ENCODE measurements at regions not wholly inside any gene's neighbourhood (a gene's known extent, or its start where the extent isn't known, plus 50 kb on each side); places are given as distances from the start of the nearest gene placed in this dataset.

GRCh38 chr13:112134391-112135075, 67.6 kb downstream of the SOX1 start:
- FAIRE-seq: no peak
- H3K79me2 ChIP-seq (ENCODE audit: control insufficient read depth, insufficient read depth, low read length): no peaks in the 10 kb centered on the region
- dilution Hi-C loops (cut with MboI; ENCODE audit: extremely low pct_ligation_motif_present, low sequenced_read_pairs): no loop called here
- H3K9me3 ChIP-seq (replicated peaks; ENCODE audit: control insufficient read depth, insufficient read depth, low read length): no peaks in the 10 kb centered on the region
- ChIA-PET POLR2A (no interaction called here), CTCF (no interaction called here)
- no peak overlapping the region for H3K9ac ChIP-seq (replicated peaks; ENCODE audit: extremely low read depth, insufficient read depth, low read length)
- no peaks in the 10 kb centered on the region for H4K20me1 ChIP-seq (replicated peaks; ENCODE audit: control insufficient read depth, extremely low read depth, insufficient read depth, low read length)
- no peak for DNase-seq (ENCODE audit: low read depth, low spot score)
- H3K27ac ChIP-seq (ENCODE audit: insufficient read depth, low read depth, low read length): no peak overlapping the region
- no peak overlapping the region for H3K4me2 ChIP-seq (ENCODE audit: insufficient read depth, low read length)
- H3K36me3 ChIP-seq (ENCODE audit: control insufficient read depth in 2 of 2, extremely low read depth in 1 of 2, insufficient read depth in 2 of 2, low read length in 2 of 2): no peaks in the 10 kb centered on the region
- H3K27me3 ChIP-seq (ENCODE audit: control insufficient read depth in 2 of 2, insufficient read depth in 2 of 2, low read length in 2 of 2): no peaks in the 10 kb centered on the region
- TF ChIP-seq MYC (IDR thresholded peaks at IDR 0.05; ENCODE audit: low read depth, low read length) (no peak), POLR2A (IDR thresholded peaks at IDR 0.05; ENCODE audit: low read depth, low read length) (no peak), CTCF (IDR thresholded peaks at IDR 0.05; ENCODE audit: extremely low read depth in 1 of 2, insufficient read depth in 1 of 2, low read depth in 1 of 2, low read length in 2 of 2) (no peak), MAX (IDR thresholded peaks at IDR 0.05; ENCODE audit: insufficient read depth, insufficient read length) (no peak), JUN (IDR thresholded peaks at IDR 0.05; ENCODE audit: borderline replicate concordance, insufficient read depth, insufficient read length, low read depth) (no peak), EZH2 (IDR thresholded peaks at IDR 0.05; ENCODE audit: borderline replicate concordance, low read depth, low read length, severe bottlenecking) (no peak), POLR2AphosphoS5 (IDR thresholded peaks at IDR 0.05; ENCODE audit: insufficient read depth, low read depth, low read length) (no peak), GATA2 (IDR thresholded peaks at IDR 0.05; ENCODE audit: insufficient read depth, insufficient read length, low read depth, low read length) (no peak), FOS (IDR thresholded peaks at IDR 0.05; ENCODE audit: borderline replicate concordance, insufficient read depth, low read length) (no peak)
- no peaks in the 10 kb centered on the region for H3K4me1 ChIP-seq (ENCODE audit: control insufficient read depth, extremely low read depth, insufficient read depth, low read length)
- H3K9me1 ChIP-seq (replicated peaks; ENCODE audit: control insufficient read depth, extremely low read depth, insufficient read depth, low read length): no peaks in the 10 kb centered on the region
- intact Hi-C loops (cut with micrococcal nuclease): no loop called here
- H2AFZ ChIP-seq (ENCODE audit: low read depth, low read length): no peak overlapping the region
- no peak overlapping the region for H3K4me3 ChIP-seq (replicated peaks in 1 of 3; ENCODE audit: insufficient read depth in 1 of 3, low read depth in 1 of 3, low read length in 3 of 3)
- no TSS peak for BruUV-seq (replicated peaks)
